Gastroesophageal sphincter (tissue), 4 donors: ENCODE measurements at regions not wholly inside any gene's neighbourhood (a gene's known extent, or its start where the extent isn't known, plus 50 kb on each side); places are given as distances from the start of the nearest gene placed in this dataset.

Experiments used
- ATAC-seq: fragments of 150-250 bp; one replicate; pipeline ENCODE4 v1.9.1; 2016; ENCODE audit warnings: mild to moderate bottlenecking, moderate library complexity
- H3K27ac ChIP-seq, 4 donors: fragments of 200-600 bp; sonication (generic) in 3 of 4; 1 replicate in 3 of 4; 2 replicates in 1 of 4; pipeline ENCODE4 v1.5.1; 2016 to 2019
- H3K27me3 ChIP-seq: fragments of 200-600 bp; sonication (generic); one replicate; pipeline ENCODE4 v1.5.1; 2019
- H3K36me3 ChIP-seq, 2 donors: fragments of 200-600 bp; sonication (generic); one replicate each; pipeline ENCODE4 v1.5.1; 2019; ENCODE audit warnings: control low read depth in 1 of 2
- H3K4me1 ChIP-seq, 3 donors: fragments of 200-600 bp; sonication (generic); 1 replicate in 2 of 3; 2 replicates in 1 of 3; pipeline ENCODE4 v1.5.1; 2016 to 2019; ENCODE audit warnings: control low read depth in 2 of 3
- H3K4me3 ChIP-seq, 2 donors: fragments of 200-600 bp; sonication (generic); one replicate each; pipeline ENCODE4 v1.5.1; 2019; ENCODE audit warnings: mild to moderate bottlenecking in 1 of 2, moderate library complexity in 1 of 2
- H3K9me3 ChIP-seq, 3 donors: fragments of 200-600 bp; sonication (generic); one replicate each; pipeline ENCODE4 v1.5.1; 2017 to 2019; ENCODE audit warnings: control low read depth in 2 of 3
- EP300 ChIP-seq: sonication (generic); formaldehyde crosslinking; IDR thresholded peaks from one replicate; pipeline ENCODE4 v1.6.1; 2017; ENCODE audit warnings: antibody characterized with exemption, mild to moderate bottlenecking
- POLR2A ChIP-seq, 2 donors: fragments of 450-650 bp; IDR thresholded peaks; one replicate each; pipeline ENCODE4 v1.6.1; 2017; ENCODE audit warnings: antibody characterized with exemption in 2 of 2, mild to moderate bottlenecking in 2 of 2, moderate library complexity in 1 of 2
- POLR2AphosphoS5 ChIP-seq: sonication (generic); formaldehyde crosslinking; IDR thresholded peaks from one replicate; pipeline ENCODE4 v1.6.1; 2017; ENCODE audit warnings: antibody characterized with exemption
- WGBS, 2 donors: methylation state at CpG; one replicate each; pipeline ENCODE4 v1.1.5; 2018; ENCODE audit warnings: low coverage in 1 of 2; 5-methylcytosine and 5-hydroxymethylcytosine counted together
- TF ChIP-seq, protein P1 (sequence below), 4 experiments: fragments of 200-600 bp in 2 of 4; fragments of 450-650 bp in 2 of 4; sonication (generic) in 1 of 4; IDR thresholded peaks; one replicate each; pipeline ENCODE4 v1.5.1; 2017 to 2019; ENCODE audit warnings: antibody characterized with exemption in 4 of 4, mild to moderate bottlenecking in 2 of 4, moderate library complexity in 2 of 4

DNA sequence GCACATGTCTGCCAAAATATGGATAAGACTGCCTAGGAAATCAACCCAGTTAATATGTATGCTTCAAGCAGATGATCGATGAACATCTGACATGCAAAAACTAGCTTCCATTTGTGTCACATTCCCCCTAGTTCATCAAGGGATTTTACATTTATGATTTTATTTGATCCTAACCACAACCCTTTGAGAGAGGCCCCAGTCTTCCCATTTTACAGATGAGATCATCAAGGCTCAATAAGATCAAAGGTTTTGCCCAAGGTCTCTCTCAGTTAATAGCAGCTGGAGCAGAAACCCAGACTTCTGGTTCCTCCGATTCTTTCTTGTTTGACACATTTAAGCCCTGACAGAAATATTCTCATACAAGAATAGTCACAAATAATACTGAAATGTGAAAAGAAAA lies 107.7 kb upstream of the PPP2R5A start:
- TF ChIP-seq, protein P1, sequence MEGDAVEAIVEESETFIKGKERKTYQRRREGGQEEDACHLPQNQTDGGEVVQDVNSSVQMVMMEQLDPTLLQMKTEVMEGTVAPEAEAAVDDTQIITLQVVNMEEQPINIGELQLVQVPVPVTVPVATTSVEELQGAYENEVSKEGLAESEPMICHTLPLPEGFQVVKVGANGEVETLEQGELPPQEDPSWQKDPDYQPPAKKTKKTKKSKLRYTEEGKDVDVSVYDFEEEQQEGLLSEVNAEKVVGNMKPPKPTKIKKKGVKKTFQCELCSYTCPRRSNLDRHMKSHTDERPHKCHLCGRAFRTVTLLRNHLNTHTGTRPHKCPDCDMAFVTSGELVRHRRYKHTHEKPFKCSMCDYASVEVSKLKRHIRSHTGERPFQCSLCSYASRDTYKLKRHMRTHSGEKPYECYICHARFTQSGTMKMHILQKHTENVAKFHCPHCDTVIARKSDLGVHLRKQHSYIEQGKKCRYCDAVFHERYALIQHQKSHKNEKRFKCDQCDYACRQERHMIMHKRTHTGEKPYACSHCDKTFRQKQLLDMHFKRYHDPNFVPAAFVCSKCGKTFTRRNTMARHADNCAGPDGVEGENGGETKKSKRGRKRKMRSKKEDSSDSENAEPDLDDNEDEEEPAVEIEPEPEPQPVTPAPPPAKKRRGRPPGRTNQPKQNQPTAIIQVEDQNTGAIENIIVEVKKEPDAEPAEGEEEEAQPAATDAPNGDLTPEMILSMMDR (IDR thresholded peaks at IDR 0.05): no peak
- no peak for TF ChIP-seq POLR2AphosphoS5
- Histone ChIP-seq H3K36me3 (no peaks in the 10 kb centered on the region), H3K27ac (no peak overlapping the region), H3K4me1 (no peaks in the 10 kb centered on the region), H3K4me3 (no peak overlapping the region), H3K9me3 (no peaks in the 10 kb centered on the region), H3K27me3 (no peaks in the 10 kb centered on the region)
- no peak for ATAC-seq
- 92 to 94% methylated on average over 2 of the region's 2 CpGs for WGBS, 2 donors

DNA sequence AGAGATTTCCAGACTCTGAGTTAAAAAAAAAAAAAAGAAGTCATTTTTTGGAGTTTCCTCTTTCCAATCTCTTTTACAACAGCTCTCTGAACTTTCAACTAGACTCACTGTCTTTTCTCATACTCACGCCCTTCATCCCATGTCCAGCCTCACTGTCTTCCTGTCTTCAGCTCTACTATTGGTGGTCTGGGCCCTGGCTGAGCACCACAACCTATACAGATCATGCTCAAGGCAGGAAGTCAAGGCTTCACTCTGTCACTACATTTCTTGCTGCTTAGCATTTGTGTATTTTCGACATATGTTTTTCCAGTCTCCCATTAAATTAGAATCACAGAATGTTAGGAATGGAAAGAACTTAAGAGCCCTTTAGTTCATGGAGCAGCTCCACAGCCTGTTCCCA lies 106.4 kb upstream of the PPP2R5A start:
- H3K9me3 ChIP-seq: no peaks in the 10 kb centered on the region
- ATAC-seq: no peak
- TF ChIP-seq POLR2AphosphoS5 (no peak), POLR2A (IDR thresholded peaks at IDR 0.05) (no peak), EP300 (no peak)
- TF ChIP-seq, protein P1 (IDR thresholded peaks at IDR 0.05): no peak
- 64 to 66% methylated on average over 1 to 2 of the region's 2 CpGs for WGBS, 2 donors
- no peaks in the 10 kb centered on the region for H3K4me1 ChIP-seq
- no peak overlapping the region for H3K4me3 ChIP-seq
- no peaks in the 10 kb centered on the region for H3K27me3 ChIP-seq
- no peaks in the 10 kb centered on the region for H3K36me3 ChIP-seq
- H3K27ac ChIP-seq: no peak overlapping the region

DNA sequence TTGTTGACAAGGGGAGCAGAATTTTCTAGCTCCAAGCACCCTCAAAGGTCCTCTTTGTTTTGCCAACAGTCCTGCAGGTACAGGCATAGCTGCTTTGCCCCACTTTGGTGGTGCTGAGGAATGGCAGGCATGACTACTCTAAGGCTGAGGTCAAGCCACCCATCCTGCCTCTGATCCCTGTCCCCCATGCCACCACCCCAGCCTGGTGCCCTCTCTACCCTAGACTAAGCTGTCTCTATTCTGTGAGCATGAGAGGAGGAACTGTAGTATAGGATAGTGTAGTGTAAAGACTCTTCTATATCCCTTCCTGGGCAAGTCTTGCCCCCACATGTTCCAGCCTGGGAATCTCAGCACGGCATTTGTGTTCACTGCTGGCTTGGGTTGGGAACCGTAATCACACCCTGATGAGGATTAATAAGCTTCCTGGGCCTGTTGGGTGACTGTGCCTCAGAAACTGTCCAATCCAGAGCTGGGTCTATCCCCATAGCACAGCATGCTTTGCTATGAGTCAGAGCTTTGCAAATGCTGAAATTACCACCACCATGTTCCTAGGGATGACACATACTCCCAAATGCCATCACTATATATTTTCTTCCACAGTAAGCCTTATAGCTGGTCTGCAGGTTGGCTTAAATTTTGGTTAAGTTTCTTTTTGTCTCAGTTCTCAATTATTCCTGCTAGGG lies 105.7 kb upstream of the PPP2R5A start:
- no peaks in the 10 kb centered on the region for H3K36me3 ChIP-seq
- H3K4me1 ChIP-seq: no peaks in the 10 kb centered on the region
- no peaks in the 10 kb centered on the region for H3K9me3 ChIP-seq
- no peak overlapping the region for H3K27ac ChIP-seq
- WGBS, 2 donors: no CpG with 5 or more reads among the region's 2 CpGs
- no peak overlapping the region for H3K4me3 ChIP-seq
- no peak for TF ChIP-seq POLR2AphosphoS5
- no peak for TF ChIP-seq EP300
- TF ChIP-seq, protein P1 (IDR thresholded peaks at IDR 0.05): no peak
- no peak for TF ChIP-seq POLR2A (IDR thresholded peaks at IDR 0.05)
- no peak for ATAC-seq
- H3K27me3 ChIP-seq: no peaks in the 10 kb centered on the region

DNA sequence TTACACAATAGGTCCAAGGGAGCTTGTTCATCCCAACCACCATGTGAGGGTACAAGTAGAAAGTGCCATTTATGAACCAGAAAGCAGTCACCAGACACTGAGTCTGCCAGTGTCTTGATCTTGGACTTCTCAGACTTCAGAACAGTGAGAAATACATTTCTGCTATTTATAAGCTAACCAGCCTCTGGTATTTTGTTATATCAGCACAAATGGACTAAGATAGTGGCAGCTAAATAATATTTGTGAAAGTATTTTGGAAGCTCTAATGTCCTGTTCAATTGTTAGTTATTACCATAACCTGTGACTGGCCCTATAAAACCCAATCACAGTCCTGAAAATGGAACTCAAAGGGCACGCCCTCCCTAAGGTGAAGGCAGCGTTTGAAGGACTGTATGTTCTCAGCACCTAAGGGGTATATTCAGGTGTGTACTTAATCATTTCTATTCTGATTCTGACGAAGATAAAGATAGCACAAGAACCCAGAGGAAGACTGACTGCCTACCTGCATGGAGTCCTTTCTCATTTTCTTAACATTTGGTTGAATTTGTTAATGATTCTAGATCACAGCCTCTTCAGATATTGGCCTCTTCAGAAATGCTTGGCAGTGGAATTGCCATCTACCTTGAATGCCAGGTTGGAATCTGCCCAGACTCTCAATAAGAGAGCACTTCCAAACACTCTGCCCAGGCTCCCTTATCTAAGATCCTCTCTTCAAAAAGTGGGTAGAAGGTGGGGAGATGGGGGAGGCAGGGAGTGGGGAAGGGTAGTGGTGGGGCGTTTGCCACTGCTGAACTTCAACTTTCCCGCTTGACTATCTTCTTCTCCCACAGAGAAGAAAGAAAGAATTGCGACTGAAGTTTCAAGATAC lies 104.0 kb upstream of the PPP2R5A start:
- WGBS, 2 donors: 91 to 95% methylated on average over 6 of the region's 6 CpGs
- Histone ChIP-seq H3K4me3 (no peak overlapping the region), H3K9me3 (no peaks in the 10 kb centered on the region), H3K4me1 (no peaks in the 10 kb centered on the region), H3K27me3 (no peaks in the 10 kb centered on the region), H3K36me3 (no peaks in the 10 kb centered on the region), H3K27ac (no peak overlapping the region)
- TF ChIP-seq POLR2A (IDR thresholded peaks at IDR 0.05) (no peak), POLR2AphosphoS5 (no peak)
- ATAC-seq: no peak

DNA sequence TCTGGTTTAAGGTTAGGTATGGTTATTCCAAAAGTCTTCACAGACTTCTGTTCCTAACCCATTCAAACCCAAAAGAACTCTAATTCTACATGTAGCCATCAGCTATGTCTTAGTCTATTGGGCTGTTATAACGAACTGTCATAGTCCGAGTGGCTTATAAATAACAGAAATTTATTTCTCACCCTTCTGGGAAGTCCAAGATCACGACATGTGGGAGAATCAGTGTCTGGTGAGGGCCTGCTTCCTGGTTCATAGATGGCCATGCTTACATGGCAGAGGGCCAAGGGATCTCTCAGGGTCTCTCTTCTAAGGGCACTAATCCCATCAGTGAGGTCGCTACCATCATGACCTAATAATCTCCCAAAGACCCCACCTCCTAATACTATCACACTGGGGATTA lies 103.0 kb upstream of the PPP2R5A start:
- WGBS, 2 donors: 100% methylated on average over 3 of the region's 4 CpGs; no CpG with 5 or more reads in 1 of the 2 donors
- no peaks in the 10 kb centered on the region for H3K36me3 ChIP-seq

More for the DNA sequence above, 103.0 kb upstream of the PPP2R5A start:
- H3K27ac ChIP-seq: no peak overlapping the region
- H3K4me3 ChIP-seq: no peak overlapping the region
- no peaks in the 10 kb centered on the region for H3K27me3 ChIP-seq
- no peaks in the 10 kb centered on the region for H3K9me3 ChIP-seq
- no peak for TF ChIP-seq POLR2A (IDR thresholded peaks at IDR 0.05)
- no peak for TF ChIP-seq EP300
- TF ChIP-seq, protein P1 (IDR thresholded peaks at IDR 0.05): no peak
- TF ChIP-seq POLR2AphosphoS5: no peak
- no peaks in the 10 kb centered on the region for H3K4me1 ChIP-seq
- ATAC-seq: no peak
